ENCODE measurements at regions not wholly inside any gene's neighbourhood (a gene's known extent, or its start where the extent isn't known, plus 50 kb on each side); places are given as distances from the start of the nearest gene placed in this dataset.

DNA sequence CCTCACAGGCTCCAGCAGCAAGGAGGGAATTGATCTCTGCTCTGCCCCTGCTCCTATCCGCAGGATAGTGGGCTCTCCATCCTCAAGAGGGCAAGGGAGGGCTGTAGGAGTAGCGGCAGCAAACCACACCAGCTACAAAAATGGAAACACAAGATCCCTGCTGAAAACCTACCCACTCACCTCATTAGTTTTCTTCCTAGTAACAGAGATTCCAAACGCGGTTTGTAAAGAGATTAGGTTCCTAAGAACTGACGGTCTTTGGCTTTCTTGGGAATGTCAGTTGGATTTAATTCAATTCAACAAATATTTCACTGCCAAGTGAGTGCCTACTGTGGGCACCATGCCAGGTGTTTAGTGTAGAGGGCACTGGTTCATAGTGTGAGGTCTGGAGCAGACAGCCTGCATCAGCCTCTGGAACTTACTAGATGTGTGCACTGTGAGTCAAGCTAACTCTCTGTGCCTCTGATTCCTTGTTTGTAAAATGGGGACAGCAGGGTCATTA lies 84.7 kb downstream of the MRPL46 start:
- TF ChIP-seq, protein P1, sequence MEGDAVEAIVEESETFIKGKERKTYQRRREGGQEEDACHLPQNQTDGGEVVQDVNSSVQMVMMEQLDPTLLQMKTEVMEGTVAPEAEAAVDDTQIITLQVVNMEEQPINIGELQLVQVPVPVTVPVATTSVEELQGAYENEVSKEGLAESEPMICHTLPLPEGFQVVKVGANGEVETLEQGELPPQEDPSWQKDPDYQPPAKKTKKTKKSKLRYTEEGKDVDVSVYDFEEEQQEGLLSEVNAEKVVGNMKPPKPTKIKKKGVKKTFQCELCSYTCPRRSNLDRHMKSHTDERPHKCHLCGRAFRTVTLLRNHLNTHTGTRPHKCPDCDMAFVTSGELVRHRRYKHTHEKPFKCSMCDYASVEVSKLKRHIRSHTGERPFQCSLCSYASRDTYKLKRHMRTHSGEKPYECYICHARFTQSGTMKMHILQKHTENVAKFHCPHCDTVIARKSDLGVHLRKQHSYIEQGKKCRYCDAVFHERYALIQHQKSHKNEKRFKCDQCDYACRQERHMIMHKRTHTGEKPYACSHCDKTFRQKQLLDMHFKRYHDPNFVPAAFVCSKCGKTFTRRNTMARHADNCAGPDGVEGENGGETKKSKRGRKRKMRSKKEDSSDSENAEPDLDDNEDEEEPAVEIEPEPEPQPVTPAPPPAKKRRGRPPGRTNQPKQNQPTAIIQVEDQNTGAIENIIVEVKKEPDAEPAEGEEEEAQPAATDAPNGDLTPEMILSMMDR (IDR thresholded peaks at IDR 0.05; ENCODE audit: insufficient read depth, missing control alignments): no peak
- no peak for DNase-seq (ENCODE audit: insufficient read length, low spot score)
- FAIRE-seq: no peak

DNA sequence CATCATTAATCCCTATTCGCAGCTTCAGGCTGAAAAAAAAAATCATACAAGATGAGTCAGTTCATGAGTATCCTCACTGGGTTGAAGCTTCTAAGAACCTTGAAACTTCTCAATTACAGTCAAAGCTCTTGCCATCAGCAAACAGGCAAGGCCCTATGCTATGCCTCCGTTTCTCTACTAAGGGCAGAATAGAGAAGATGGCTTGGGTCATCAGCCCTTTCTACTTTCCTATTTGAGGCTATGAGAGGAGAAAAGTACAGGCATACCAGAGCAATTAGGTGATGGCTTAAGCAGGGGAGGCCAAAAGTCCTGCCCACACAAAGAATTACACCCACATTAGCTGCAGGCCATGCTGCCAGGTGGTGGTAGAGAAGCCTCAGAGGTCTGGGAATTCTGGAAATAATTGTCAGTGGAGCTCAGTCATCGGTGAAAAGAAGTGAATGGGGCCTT lies 89.0 kb downstream of the MRPL46 start:
- TF ChIP-seq, protein P1 (IDR thresholded peaks at IDR 0.05; ENCODE audit: insufficient read depth, missing control alignments): no peak
- no peak for FAIRE-seq
- DNase-seq (ENCODE audit: insufficient read length, low spot score): no peak

DNA sequence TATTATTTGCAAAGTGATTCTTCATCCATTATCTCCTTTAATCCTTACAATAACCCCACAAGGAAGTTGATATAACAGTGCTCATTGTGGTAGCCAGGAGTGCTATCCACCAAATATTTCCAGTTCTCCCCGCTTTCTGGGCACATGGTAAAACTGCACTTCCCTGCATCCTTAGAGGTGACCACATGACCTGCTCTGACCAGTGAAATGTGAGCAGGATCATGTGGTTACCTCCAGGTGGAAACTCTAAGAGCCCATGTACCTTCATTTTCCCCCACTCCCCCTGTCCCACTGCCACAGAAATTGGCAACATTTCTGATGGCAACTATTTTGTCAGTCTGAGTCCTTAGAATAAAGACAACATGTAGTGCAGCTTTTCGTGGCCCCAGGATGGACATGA lies 89.7 kb downstream of the MRPL46 start:
- FAIRE-seq: no peak
- TF ChIP-seq, protein P1 (IDR thresholded peaks at IDR 0.05; ENCODE audit: insufficient read depth, missing control alignments): no peak
- DNase-seq (ENCODE audit: insufficient read length, low spot score): no peak

DNA sequence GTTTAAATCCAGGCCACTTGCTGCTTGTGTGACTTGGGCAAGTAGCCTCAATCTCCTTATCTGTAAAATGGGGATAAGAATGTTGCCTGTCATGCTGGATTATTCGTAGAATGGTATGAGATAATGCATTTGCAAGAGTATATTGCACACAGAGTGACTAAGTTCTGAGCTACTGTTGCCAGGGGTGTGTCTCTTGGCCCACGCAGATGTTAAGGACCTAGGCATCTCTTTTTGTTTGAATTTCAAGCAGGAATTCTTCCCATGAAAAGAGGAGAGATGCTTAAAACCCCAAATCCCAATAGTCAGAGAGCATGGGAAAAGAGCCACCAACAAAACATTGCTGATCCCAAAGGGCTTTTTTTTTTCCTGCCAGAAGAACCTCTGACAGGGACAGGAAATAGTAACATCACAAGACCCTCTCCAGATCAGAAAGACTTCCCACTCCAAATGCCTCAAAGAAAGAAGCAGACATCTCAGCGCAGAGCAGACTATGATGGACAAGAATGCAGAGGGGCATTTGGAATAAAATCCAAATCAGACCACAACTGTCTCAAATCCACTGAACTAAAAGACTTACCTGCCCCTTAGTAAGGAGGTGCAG lies 90.5 kb downstream of the MRPL46 start:
- FAIRE-seq: no peak
- TF ChIP-seq, protein P1 (IDR thresholded peaks at IDR 0.05; ENCODE audit: insufficient read depth, missing control alignments): no peak
- DNase-seq (ENCODE audit: insufficient read length, low spot score): no peak

DNA sequence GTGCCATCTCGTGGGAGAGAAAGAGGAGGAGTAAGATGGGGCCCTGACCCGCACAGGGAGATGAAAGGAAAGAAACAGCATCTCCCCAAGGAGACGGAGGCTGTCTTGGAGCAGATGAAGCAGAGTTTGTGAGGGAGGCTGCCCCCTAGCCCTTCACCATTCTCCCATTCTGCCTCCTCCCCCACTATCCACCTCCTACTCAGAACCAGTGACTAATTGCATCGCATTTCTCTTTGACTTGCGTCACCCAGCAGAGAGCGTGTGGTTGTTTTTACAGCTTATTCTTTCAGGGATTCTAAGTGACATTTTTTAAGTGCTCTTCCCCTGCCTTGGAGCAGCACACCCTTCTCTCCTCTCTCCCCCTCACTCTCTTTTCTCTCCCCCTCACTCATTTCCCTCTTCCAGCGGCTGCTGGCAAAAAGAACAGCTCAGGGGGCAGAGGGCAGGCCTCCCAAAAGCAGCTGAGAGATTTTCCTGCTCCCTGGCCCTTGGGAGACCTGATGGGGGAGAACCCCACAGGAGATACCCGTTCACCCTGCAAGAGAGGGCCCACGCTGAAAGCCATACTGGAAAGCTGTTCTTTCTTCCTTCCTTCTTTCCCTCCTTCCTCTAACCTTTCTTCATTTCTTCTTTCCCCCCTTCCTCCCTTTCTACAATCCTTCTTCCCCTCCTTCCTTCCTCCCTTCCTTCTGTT lies 91.8 kb downstream of the MRPL46 start:
- FAIRE-seq: no peak
- DNase-seq (ENCODE audit: insufficient read length, low spot score): no peak
- TF ChIP-seq, protein P1 (IDR thresholded peaks at IDR 0.05; ENCODE audit: insufficient read depth, missing control alignments): no peak

DNA sequence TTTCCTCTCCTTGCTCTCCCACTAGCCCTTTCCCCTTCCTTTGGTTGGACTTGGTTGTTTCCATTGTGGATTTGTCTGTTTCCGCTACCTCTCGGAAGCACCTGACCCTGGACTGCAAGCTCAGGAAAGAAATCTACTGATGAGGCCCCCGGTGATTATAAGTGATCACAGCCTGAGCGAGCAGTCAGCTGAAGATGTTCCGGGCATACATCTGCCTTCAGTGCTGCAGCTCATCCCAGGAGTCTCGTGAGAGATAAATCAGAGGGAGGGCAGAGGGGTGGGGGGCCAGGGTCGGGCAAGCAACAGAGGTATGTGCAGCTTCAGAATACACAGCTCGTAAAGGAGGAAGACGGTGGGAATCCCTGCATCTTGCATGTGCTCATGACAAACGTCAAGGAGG lies 102.1 kb downstream of the MRPL46 start:
- TF ChIP-seq, protein P1 (IDR thresholded peaks at IDR 0.05; ENCODE audit: insufficient read depth, missing control alignments): no peak
- DNase-seq (ENCODE audit: insufficient read length, low spot score): no peak
- FAIRE-seq: no peak
